RWPE1 (cell line): ENCODE measurements at regions not wholly inside any gene's neighbourhood (a gene's known extent, or its start where the extent isn't known, plus 50 kb on each side); places are given as distances from the start of the nearest gene placed in this dataset.

ENCODE experiments used
- CTCF ChIA-PET: fragments of 350-600 bp; sonication (Branson Sonifier 250); formaldehyde crosslinking; extraction: SDS; loops from one replicate; lab custom pipeline; 2021; lab: Yijun Ruan, JAX
- POLR2A ChIA-PET: fragments of 400-600 bp; formaldehyde crosslinking; extraction: SDS; loops from one replicate; lab custom pipeline; 2020; ENCODE audit warnings: antibody characterized with exemption; ENCODE audit not compliant: low non-redundant PET; lab: Yijun Ruan, JAX
- DNase-seq: peaks from one replicate; pipeline ENCODE4 v3.0.0; 2012; ENCODE audit warnings: low spot score
- H3K27ac ChIP-seq: fragments of 450-650 bp; 2 replicates; pipeline ENCODE4 v1.5.1; 2017
- CTCF ChIP-seq: fragments of 450-650 bp; conservative IDR thresholded peaks from 2 replicates; pipeline ENCODE4 v1.5.1; 2017; ENCODE audit warnings: low read depth, mild to moderate bottlenecking

- H3K27ac ChIP-seq: no peak overlapping the region
- no peak for DNase-seq
- no peak for TF ChIP-seq CTCF
- CTCF ChIA-PET: no interaction called here
- POLR2A ChIA-PET: no interaction called here
Observed at GRCh38 chr11:80669620-80670019, 1228.8 kb upstream of the TENM4 start.

GRCh38 chr11:80668039-80668438 is 1227.2 kb upstream of the TENM4 start:
- DNase-seq: no peak
- POLR2A ChIA-PET: no interaction called here
- no peak overlapping the region for H3K27ac ChIP-seq
- no peak for TF ChIP-seq CTCF
- CTCF ChIA-PET: interaction anchor here (0.7 kb wide), 1 partner anchor 1780 kb away, joined by 4 read pairs; no protein-coding TSS in a partner anchor

- CTCF ChIA-PET: no interaction called here
- H3K27ac ChIP-seq: no peak overlapping the region
- POLR2A ChIA-PET: no interaction called here
- TF ChIP-seq CTCF: no peak
- DNase-seq: no peak
Observed at GRCh38 chr11:80655834-80656233, 1215.0 kb upstream of the TENM4 start.

GRCh38 chr11:80650966-80651365 is 1210.1 kb upstream of the TENM4 start:
- no peak for TF ChIP-seq CTCF
- ChIA-PET CTCF (no interaction called here), POLR2A (no interaction called here)
- DNase-seq: no peak
- no peak overlapping the region for H3K27ac ChIP-seq

GRCh38 chr11:80649186-80649585 is 1208.4 kb upstream of the TENM4 start:
- no peak for TF ChIP-seq CTCF
- ChIA-PET POLR2A (no interaction called here), CTCF (no interaction called here)
- no peak for DNase-seq
- no peak overlapping the region for H3K27ac ChIP-seq

- H3K27ac ChIP-seq: no peak overlapping the region
- CTCF ChIA-PET: no interaction called here
- POLR2A ChIA-PET: no interaction called here
- peak; percentile 70 for DNase-seq
- TF ChIP-seq CTCF: no peak
Observed at GRCh38 chr11:80638296-80638695, 1197.5 kb upstream of the TENM4 start.

GRCh38 chr11:80637571-80637970 is 1196.7 kb upstream of the TENM4 start:
- ChIA-PET CTCF (no interaction called here), POLR2A (no interaction called here)
- H3K27ac ChIP-seq: no peak overlapping the region
- TF ChIP-seq CTCF: no peak
- DNase-seq: no peak
